Hematopoietic multipotent progenitor cell (in vitro differentiated cells): ENCODE measurements at regions not wholly inside any gene's neighbourhood (a gene's known extent, or its start where the extent isn't known, plus 50 kb on each side); places are given as distances from the start of the nearest gene placed in this dataset.

Source experiments
- DNase-seq, 3 donors: peaks; one replicate each; pipeline ENCODE4 v3.0.0-alpha.2; 2011 to 2015; ENCODE audit warnings: low read depth in 2 of 3, low spot score in 2 of 3

- DNase-seq = no peak
Observed at GRCh38 chr14:90458536-90458935, 61.7 kb downstream of the CALM1 start.

- DNase-seq = no peak
Observed at GRCh38 chr14:90460136-90460535, 63.3 kb downstream of the CALM1 start.

GRCh38 chr14:90461425-90461824 is 64.6 kb downstream of the CALM1 start:
- DNase-seq = no peak

- no peak for DNase-seq
Observed at GRCh38 chr14:90464481-90464880, 67.7 kb downstream of the CALM1 start.

- no peak for DNase-seq
Observed at GRCh38 chr14:90467501-90467900, 70.7 kb downstream of the CALM1 start.

GRCh38 chr14:90469416-90469815 is 72.6 kb downstream of the CALM1 start:
- peak in 1 of 3 donors; percentile 46 for DNase-seq

GRCh38 chr14:90472632-90473031 is 75.8 kb downstream of the CALM1 start:
- no peak for DNase-seq
